GOT3 (cell line): ENCODE measurements at regions not wholly inside any gene's neighbourhood (a gene's known extent, or its start where the extent isn't known, plus 50 kb on each side); places are given as distances from the start of the nearest gene placed in this dataset.

Experiments used
- DNase-seq: peaks from one replicate; lab custom pipeline; 2025; ENCODE audit warnings: mixed read lengths; lab: John Stamatoyannopoulos, UW

GRCh38 chr18:22113144-22113844 is 56.1 kb upstream of the GATA6 start:
- DNase-seq, result no peak

- DNase-seq, result no peak
Measured at GRCh38 chr18:22114526-22115321, 54.7 kb upstream of the GATA6 start.

GRCh38 chr18:22115573-22115972 is 53.8 kb upstream of the GATA6 start:
- no peak for DNase-seq
